ENCODE measurements at regions not wholly inside any gene's neighbourhood (a gene's known extent, or its start where the extent isn't known, plus 50 kb on each side); places are given as distances from the start of the nearest gene placed in this dataset.
A peak's percentile ranks its signal among the peaks of the same experiment; 100 is the strongest.

DNA sequence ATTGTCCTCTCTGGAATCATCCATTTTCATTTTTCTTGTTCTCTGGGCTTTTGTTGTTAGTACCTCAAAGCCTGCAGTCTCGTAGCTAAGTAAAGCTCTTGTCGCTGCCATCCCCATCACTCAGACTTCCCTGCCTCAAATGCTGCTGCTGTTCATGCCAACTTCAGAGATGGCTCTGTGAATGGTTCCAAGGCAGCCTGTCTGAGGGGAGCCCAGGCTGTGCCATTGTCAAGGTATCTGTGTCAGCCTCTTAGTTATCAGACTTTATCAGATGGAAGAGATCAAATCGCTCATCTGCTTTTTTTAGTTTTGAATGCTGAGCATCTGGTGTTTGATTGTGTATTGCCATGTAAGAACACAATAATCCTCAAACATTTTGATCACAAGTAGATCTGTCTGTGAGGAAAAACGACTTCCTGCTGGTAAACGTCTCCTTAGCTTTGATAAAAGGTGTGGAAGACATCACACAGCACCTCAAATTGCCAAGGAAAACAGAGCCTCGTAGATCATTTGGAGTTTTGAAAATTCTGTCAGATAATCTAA is 304.2 kb upstream of the ZC3H12C start:
- ChIA-PET CTCF (interaction anchor here (1.0 kb wide), 1 partner anchor 12 kb away, joined by 3 read pairs; no protein-coding TSS in a partner anchor), POLR2A (no interaction called here)
- peak; percentile 3 for DNase-seq
- Histone ChIP-seq H4K20me1 (ENCODE audit: insufficient read depth) (no peaks in the 10 kb centered on the region), H2AFZ (ENCODE audit: low read depth) (no peak overlapping the region), H3K4me1 (ENCODE audit: control insufficient read depth in 1 of 2, insufficient read depth in 2 of 2, low read depth in 1 of 2, low read length in 1 of 2) (peaks cover 3 to 4% of the 10 kb centered on the region in 2 experiments; a peak in 2 of 4 replicates), H3K4me3 (ENCODE audit: low read depth in 2 of 2, low read length in 1 of 2) (no peak overlapping the region), H3K9me2 (no peaks in the 10 kb centered on the region), H3K79me2 (ENCODE audit: insufficient read depth) (no peaks in the 10 kb centered on the region), H3K9ac (no peak overlapping the region), H3K27me3 (ENCODE audit: insufficient read depth) (no peaks in the 10 kb centered on the region), H3F3A (replicated peaks; ENCODE audit: insufficient read depth) (no peaks in the 10 kb centered on the region), H3K9me3 (no peaks in the 10 kb centered on the region), H3K27ac (ENCODE audit: low read depth in 2 of 2, low read length in 1 of 2) (no peak overlapping the region), H3K4me2 (no peak overlapping the region), H3K36me3 (replicated peaks in 1 of 2; ENCODE audit: control insufficient read depth in 1 of 2, insufficient read depth in 2 of 2, low read length in 1 of 2) (no peaks in the 10 kb centered on the region)
- TF ChIP-seq POLR2AphosphoS5 (IDR thresholded peaks at IDR 0.05; ENCODE audit: low read depth, low read length) (no peak), GATA2 (CRISPR knock-in tag; IDR thresholded peaks at IDR 0.05) (peak; percentile 40; the same call in 1 of the 2 replicates), EP300 (IDR thresholded peaks at IDR 0.05; ENCODE audit: borderline replicate concordance in 1 of 2, low read depth in 1 of 2, low read length in 1 of 2) (no peak), MXI1 (IDR thresholded peaks at IDR 0.05; ENCODE audit: low read depth, low read length) (no peak)
- WGBS (ENCODE audit: low lambda C conversion rate), result 36% methylated on average over 6 of the region's 6 CpGs

DNA sequence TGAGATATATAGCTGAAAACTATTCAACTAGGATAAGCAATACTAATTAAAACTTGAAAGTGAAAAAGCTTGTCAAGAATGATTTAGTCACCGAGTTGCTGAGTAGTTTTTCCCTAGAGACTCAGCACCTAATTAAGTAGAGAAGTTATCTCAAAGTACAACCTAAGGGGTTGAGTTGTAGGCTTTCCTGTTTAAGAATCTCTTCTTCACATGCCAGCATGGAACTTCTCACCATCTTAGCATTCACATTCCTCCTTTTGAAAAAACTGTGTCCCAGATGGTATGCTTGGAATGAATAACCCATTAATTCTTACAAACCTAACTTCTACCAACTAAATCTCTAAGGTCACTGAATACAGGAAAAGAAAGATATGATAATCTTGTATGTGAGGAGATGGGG is 303.3 kb upstream of the ZC3H12C start:
- no peaks in the 10 kb centered on the region for H3F3A ChIP-seq (replicated peaks; ENCODE audit: insufficient read depth)
- POLR2A ChIA-PET, result no interaction called here

More for the DNA sequence above, 303.3 kb upstream of the ZC3H12C start:
- Histone ChIP-seq H4K20me1 (ENCODE audit: insufficient read depth) (no peaks in the 10 kb centered on the region), H3K79me2 (ENCODE audit: insufficient read depth) (no peaks in the 10 kb centered on the region), H3K9ac (no peak overlapping the region), H3K27me3 (ENCODE audit: insufficient read depth) (no peaks in the 10 kb centered on the region), H3K4me3 (ENCODE audit: low read depth in 2 of 2, low read length in 1 of 2) (no peak overlapping the region), H3K27ac (ENCODE audit: low read depth in 2 of 2, low read length in 1 of 2) (no peak overlapping the region), H3K4me1 (ENCODE audit: control insufficient read depth in 1 of 2, insufficient read depth in 2 of 2, low read depth in 1 of 2, low read length in 1 of 2) (peaks cover 3 to 4% of the 10 kb centered on the region in 2 experiments; a peak in 2 of 4 replicates), H3K9me3 (no peaks in the 10 kb centered on the region), H3K36me3 (replicated peaks in 1 of 2; ENCODE audit: control insufficient read depth in 1 of 2, insufficient read depth in 2 of 2, low read length in 1 of 2) (no peaks in the 10 kb centered on the region), H3K9me2 (no peaks in the 10 kb centered on the region), H3K4me2 (no peak overlapping the region), H2AFZ (ENCODE audit: low read depth) (no peak overlapping the region)
- no peak for DNase-seq
- CTCF ChIA-PET, result interaction anchor here (1.0 kb wide), 1 partner anchor 1089 kb away, joined by 3 read pairs; no protein-coding TSS in a partner anchor
- TF ChIP-seq GABPA (IDR thresholded peaks at IDR 0.05; ENCODE audit: low read depth), result no peak
- TF ChIP-seq RAD21 (IDR thresholded peaks at IDR 0.05; ENCODE audit: low read length), result no peak
- no peak for TF ChIP-seq GATA2 (CRISPR knock-in tag; IDR thresholded peaks at IDR 0.05)
- TF ChIP-seq, protein P1, sequence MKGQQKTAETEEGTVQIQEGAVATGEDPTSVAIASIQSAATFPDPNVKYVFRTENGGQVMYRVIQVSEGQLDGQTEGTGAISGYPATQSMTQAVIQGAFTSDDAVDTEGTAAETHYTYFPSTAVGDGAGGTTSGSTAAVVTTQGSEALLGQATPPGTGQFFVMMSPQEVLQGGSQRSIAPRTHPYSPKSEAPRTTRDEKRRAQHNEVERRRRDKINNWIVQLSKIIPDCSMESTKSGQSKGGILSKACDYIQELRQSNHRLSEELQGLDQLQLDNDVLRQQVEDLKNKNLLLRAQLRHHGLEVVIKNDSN (IDR thresholded peaks at IDR 0.05; ENCODE audit: borderline replicate concordance, low read depth), result no peak
- TF ChIP-seq, protein P2, sequence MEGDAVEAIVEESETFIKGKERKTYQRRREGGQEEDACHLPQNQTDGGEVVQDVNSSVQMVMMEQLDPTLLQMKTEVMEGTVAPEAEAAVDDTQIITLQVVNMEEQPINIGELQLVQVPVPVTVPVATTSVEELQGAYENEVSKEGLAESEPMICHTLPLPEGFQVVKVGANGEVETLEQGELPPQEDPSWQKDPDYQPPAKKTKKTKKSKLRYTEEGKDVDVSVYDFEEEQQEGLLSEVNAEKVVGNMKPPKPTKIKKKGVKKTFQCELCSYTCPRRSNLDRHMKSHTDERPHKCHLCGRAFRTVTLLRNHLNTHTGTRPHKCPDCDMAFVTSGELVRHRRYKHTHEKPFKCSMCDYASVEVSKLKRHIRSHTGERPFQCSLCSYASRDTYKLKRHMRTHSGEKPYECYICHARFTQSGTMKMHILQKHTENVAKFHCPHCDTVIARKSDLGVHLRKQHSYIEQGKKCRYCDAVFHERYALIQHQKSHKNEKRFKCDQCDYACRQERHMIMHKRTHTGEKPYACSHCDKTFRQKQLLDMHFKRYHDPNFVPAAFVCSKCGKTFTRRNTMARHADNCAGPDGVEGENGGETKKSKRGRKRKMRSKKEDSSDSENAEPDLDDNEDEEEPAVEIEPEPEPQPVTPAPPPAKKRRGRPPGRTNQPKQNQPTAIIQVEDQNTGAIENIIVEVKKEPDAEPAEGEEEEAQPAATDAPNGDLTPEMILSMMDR (IDR thresholded peaks at IDR 0.05), result no peak
- TF ChIP-seq TAF1 (IDR thresholded peaks at IDR 0.05; ENCODE audit: borderline replicate concordance, low read depth, low read length), result no peak
- TF ChIP-seq RCOR1 (IDR thresholded peaks at IDR 0.05; ENCODE audit: low read length), result no peak
- TF ChIP-seq ELF1 (IDR thresholded peaks at IDR 0.05), result no peak
- WGBS (ENCODE audit: low lambda C conversion rate), result 36% methylated on average over 1 of the region's 1 CpG

All from SK-N-SH (cell line).